CD4-positive, alpha-beta T cell (primary cell): ENCODE measurements at regions not wholly inside any gene's neighbourhood (a gene's known extent, or its start where the extent isn't known, plus 50 kb on each side); places are given as distances from the start of the nearest gene placed in this dataset.

Source experiments
- ATAC-seq: fragments of 200-7000 bp; cut with Tn5 transposase; one replicate; pipeline ENCODE4 v1.10.0; 2022; ENCODE audit warnings: mild to moderate bottlenecking; ENCODE audit not compliant: poor library complexity
- CTCF ChIA-PET: fragments of 350-600 bp; sonication (Branson Sonifier 250); formaldehyde crosslinking; loops from one replicate; lab custom pipeline; 2021; ENCODE audit warnings: antibody characterized with exemption, inconsistent platforms; lab: Charles Lee
- POLR2A ChIA-PET: fragments of 350-600 bp; sonication (Branson Sonifier 250); formaldehyde crosslinking; loops from one replicate; lab custom pipeline; 2021; ENCODE audit warnings: antibody characterized with exemption, inconsistent platforms; lab: Charles Lee
- DNase-seq, 14 experiments: peaks; one replicate each; pipeline ENCODE4 v3.0.0-alpha.2; 2013 to 2020; ENCODE audit warnings: mixed read lengths in 2 of 14
- H3K27ac ChIP-seq, 2 donors: one replicate each; pipeline versions ENCODE4 v1.5.1 to v1.7.0; 2013; ENCODE audit warnings: low read length in 2 of 2, low read depth in 1 of 2, mild to moderate bottlenecking in 1 of 2
- H3K27me3 ChIP-seq, 2 experiments: 1 replicate in 1 of 2; 2 replicates in 1 of 2; pipeline versions ENCODE4 v1.6.1 to v1.7.0; 2013; ENCODE audit warnings: low read length in 2 of 2, control low read depth in 1 of 2, mild to moderate bottlenecking in 1 of 2, moderate library complexity in 1 of 2; ENCODE audit not compliant: insufficient read depth in 2 of 2, control insufficient read depth in 1 of 2
- H3K36me3 ChIP-seq: one replicate; pipeline ENCODE4 v1.6.1; 2013; ENCODE audit warnings: low read length, control low read depth; ENCODE audit not compliant: insufficient read depth
- H3K4me1 ChIP-seq: one replicate; pipeline ENCODE4 v1.6.1; 2013; ENCODE audit warnings: low read length, control low read depth; ENCODE audit not compliant: insufficient read depth
- H3K4me3 ChIP-seq: one replicate; pipeline ENCODE4 v1.5.1; 2013; ENCODE audit warnings: mild to moderate bottlenecking, low read length, moderate library complexity
- H3K9me3 ChIP-seq, 2 experiments: 1 replicate in 1 of 2; 2 replicates in 1 of 2; pipeline versions ENCODE4 v1.6.1 to v1.7.0; 2013; ENCODE audit warnings: low read length in 2 of 2, mild to moderate bottlenecking in 2 of 2, control low read depth in 1 of 2, moderate library complexity in 1 of 2; ENCODE audit not compliant: control insufficient read depth in 1 of 2, insufficient read depth in 1 of 2
- H3K27ac Mint-ChIP-seq: one replicate; pipeline ENCODE4 v1.8.0; 2020; ENCODE audit warnings: mixed read lengths
- H3K27me3 Mint-ChIP-seq: one replicate; pipeline ENCODE4 v1.8.0; 2021; ENCODE audit warnings: mixed read lengths
- H3K36me3 Mint-ChIP-seq: one replicate; pipeline ENCODE4 v1.8.0; 2021; ENCODE audit warnings: low read depth, mixed read lengths
- H3K4me1 Mint-ChIP-seq: one replicate; pipeline ENCODE4 v1.8.0; 2021; ENCODE audit warnings: low read depth, mixed read lengths
- H3K4me3 Mint-ChIP-seq: one replicate; pipeline ENCODE4 v1.8.0; 2020; ENCODE audit warnings: mild to moderate bottlenecking, mixed read lengths
- H3K9me3 Mint-ChIP-seq: one replicate; pipeline ENCODE4 v1.8.0; 2020; ENCODE audit warnings: mixed read lengths
- intact Hi-C, 2 experiments: fragments of 100-400 bp; cut with DNase I in 1 of 2; cut with micrococcal nuclease in 1 of 2; formaldehyde crosslinking; loops; one replicate each; pipeline versions ENCODE4 v1.15.1 to v1.9.0; 2023 to 2025; cut with DNase I, micrococcal nuclease
- TF ChIP-seq, protein P1 (sequence below): fragments of 200-600 bp; IDR thresholded peaks from one replicate; pipeline ENCODE4 v1.8.0; 2022; ENCODE audit warnings: antibody characterized with exemption, mild to moderate bottlenecking

DNA sequence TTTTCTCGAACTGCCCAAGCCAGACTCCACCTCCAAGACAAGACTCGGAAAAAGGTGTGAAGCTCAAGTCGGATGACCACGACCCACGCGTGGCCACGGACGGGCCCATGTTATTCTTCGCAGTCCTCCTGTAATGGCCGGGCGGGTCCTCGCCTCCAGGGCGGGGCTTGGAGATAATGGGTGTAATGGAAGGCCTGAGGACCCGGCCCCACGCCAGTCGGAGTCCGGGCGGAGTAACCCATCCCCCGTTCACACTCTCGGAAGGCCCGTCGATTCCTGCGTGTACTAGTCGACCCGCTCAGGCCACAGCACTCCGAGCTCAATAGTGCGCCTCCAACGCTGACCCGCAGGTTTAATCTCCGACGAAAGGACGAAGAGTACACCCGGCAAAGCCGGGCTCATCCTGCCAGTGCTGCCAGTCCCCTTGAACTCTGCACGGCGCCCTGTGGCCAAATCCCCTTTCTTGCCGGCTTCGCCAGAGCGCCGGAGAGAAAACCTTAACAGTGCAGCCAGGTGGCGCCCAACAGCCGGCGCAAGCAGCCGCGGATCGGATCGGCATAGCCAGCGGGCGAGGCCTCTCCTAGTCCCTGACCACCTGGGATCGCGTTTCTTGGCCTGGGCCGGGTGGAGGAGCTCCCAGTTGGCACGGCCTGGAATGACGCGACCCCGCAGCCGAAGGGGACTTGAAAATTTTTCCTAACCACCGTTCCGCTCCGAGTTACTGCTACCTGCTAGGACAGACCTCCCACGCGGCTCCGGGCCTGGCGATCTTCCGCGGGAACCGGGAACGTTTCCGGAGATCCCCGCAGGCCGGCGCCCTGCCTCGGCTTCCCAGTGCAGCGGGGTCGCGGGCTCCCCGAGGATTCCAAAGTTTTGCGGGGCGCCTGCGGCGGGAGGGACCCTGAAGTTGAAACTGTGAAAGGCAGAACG is 762.0 kb downstream of the KCNJ18 start:
- CTCF ChIA-PET: no interaction called here
- Histone ChIP-seq H3K27ac (no peak overlapping the region), H3K4me3 (no peak overlapping the region), H3K27me3 (no peaks in the 10 kb centered on the region), H3K4me1 (no peaks in the 10 kb centered on the region), H3K9me3 (peaks cover 11 to 26% of the 10 kb centered on the region in 2 experiments), H3K36me3 (no peaks in the 10 kb centered on the region)
- Mint-ChIP-seq H3K27ac (no peak overlapping the region), H3K4me1 (no peaks in the 10 kb centered on the region), H3K27me3 (no peaks in the 10 kb centered on the region), H3K4me3 (no peak overlapping the region), H3K36me3 (no peaks in the 10 kb centered on the region), H3K9me3 (peaks cover 14% of the 10 kb centered on the region)
- DNase-seq (no peak), ATAC-seq (no peak)
- POLR2A ChIA-PET: no interaction called here
- TF ChIP-seq, protein P1, sequence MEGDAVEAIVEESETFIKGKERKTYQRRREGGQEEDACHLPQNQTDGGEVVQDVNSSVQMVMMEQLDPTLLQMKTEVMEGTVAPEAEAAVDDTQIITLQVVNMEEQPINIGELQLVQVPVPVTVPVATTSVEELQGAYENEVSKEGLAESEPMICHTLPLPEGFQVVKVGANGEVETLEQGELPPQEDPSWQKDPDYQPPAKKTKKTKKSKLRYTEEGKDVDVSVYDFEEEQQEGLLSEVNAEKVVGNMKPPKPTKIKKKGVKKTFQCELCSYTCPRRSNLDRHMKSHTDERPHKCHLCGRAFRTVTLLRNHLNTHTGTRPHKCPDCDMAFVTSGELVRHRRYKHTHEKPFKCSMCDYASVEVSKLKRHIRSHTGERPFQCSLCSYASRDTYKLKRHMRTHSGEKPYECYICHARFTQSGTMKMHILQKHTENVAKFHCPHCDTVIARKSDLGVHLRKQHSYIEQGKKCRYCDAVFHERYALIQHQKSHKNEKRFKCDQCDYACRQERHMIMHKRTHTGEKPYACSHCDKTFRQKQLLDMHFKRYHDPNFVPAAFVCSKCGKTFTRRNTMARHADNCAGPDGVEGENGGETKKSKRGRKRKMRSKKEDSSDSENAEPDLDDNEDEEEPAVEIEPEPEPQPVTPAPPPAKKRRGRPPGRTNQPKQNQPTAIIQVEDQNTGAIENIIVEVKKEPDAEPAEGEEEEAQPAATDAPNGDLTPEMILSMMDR: no peak
- intact Hi-C loops: no loop called here

DNA sequence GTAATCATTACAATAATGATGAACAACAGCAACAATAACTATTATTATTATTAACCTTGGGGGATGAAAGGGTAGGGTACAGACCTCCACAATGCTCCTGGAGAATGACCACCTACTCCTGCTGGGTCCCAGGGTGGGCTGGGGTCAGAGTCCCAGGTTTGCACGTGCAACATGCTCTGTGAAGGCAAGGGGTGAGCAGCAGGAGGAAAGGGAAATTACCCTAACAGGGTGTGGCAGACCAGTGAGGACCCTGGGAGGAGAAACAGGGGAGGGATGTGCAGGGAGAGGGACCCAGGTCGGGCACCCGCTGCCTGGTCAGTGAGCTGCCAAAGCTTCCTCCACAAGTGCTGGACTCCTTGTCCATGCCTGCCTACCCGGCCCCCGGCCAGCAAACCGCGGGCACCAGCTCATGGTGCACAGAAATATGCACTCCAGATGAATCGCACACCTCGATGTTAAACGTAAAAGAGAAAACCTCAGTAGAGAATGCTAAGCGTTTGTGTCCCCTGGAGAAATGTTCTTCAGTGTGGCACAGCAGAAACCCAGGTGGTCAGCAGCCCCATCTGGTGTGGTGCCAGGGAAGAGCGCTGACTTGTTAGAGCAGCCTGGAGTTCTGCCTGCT is 767.1 kb downstream of the KCNJ18 start:
- Histone ChIP-seq H3K27me3 (no peaks in the 10 kb centered on the region), H3K27ac (no peak overlapping the region), H3K4me1 (no peaks in the 10 kb centered on the region), H3K9me3 (peaks cover 5 to 39% of the 10 kb centered on the region in 2 experiments), H3K36me3 (no peaks in the 10 kb centered on the region), H3K4me3 (no peak overlapping the region)
- H3K9me3 Mint-ChIP-seq: peaks cover 23% of the 10 kb centered on the region
- DNase-seq (no peak), ATAC-seq (no peak)
- H3K4me1 Mint-ChIP-seq: no peaks in the 10 kb centered on the region
- no peaks in the 10 kb centered on the region for H3K36me3 Mint-ChIP-seq
- intact Hi-C loops: no loop called here
- no peak overlapping the region for H3K27ac Mint-ChIP-seq
- ChIA-PET CTCF (no interaction called here), POLR2A (no interaction called here)
- H3K27me3 Mint-ChIP-seq: no peaks in the 10 kb centered on the region
- no peak overlapping the region for H3K4me3 Mint-ChIP-seq
- TF ChIP-seq, protein P1: no peak

DNA sequence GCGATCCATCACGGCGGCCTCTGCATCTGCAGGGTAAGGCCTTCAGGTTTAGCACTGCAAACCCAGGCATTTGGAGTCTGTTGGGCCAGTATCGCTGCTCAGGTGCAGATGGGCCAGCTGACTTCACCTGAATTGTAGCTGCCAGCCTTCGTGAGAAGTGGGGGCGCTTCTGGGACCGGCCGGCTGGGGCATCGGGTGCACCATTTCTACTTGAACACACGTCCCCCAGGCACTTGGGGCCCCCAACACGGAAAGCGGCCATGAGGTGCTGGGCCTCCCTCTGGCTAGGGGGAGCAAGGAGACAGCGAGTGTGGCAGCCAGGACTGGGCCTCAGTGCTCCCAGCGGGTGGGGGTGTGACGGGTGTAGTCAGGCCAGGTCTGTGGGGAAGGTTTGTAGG is 767.6 kb downstream of the KCNJ18 start:
- Mint-ChIP-seq H3K4me3 (no peak overlapping the region), H3K9me3 (peaks cover 22% of the 10 kb centered on the region), H3K4me1 (no peaks in the 10 kb centered on the region), H3K36me3 (no peaks in the 10 kb centered on the region), H3K27me3 (no peaks in the 10 kb centered on the region), H3K27ac (no peak overlapping the region)
- H3K27ac ChIP-seq: no peak overlapping the region
- H3K4me1 ChIP-seq: no peaks in the 10 kb centered on the region
- peaks cover 4 to 34% of the 10 kb centered on the region in 2 experiments for H3K9me3 ChIP-seq
- no peaks in the 10 kb centered on the region for H3K36me3 ChIP-seq
- ChIA-PET CTCF (no interaction called here), POLR2A (no interaction called here)
- intact Hi-C loops: no loop called here
- H3K4me3 ChIP-seq: no peak overlapping the region
- ATAC-seq (no peak), DNase-seq (no peak)
- TF ChIP-seq, protein P1: no peak
- no peaks in the 10 kb centered on the region for H3K27me3 ChIP-seq
